GM12801 (cell line): ENCODE measurements at regions not wholly inside any gene's neighbourhood (a gene's known extent, or its start where the extent isn't known, plus 50 kb on each side); places are given as distances from the start of the nearest gene placed in this dataset.

Source experiments
- CTCF ChIP-seq: IDR thresholded peaks from one replicate; pipeline ENCODE4 v1.5.1; 2011; ENCODE audit warnings: control low read depth; ENCODE audit not compliant: insufficient read length; ENCODE audit errors: extremely low read depth

- TF ChIP-seq CTCF = no peak
Measured at GRCh38 chr1:38779491-38779890, 80.1 kb downstream of the RRAGC start.

- no peak for TF ChIP-seq CTCF
Measured at GRCh38 chr1:38778521-38778920, 81.1 kb downstream of the RRAGC start.

GRCh38 chr1:38778051-38778450, 81.5 kb downstream of the RRAGC start:
- no peak for TF ChIP-seq CTCF

- no peak for TF ChIP-seq CTCF
Measured at GRCh38 chr1:38777464-38777957, 82.1 kb downstream of the RRAGC start.

GRCh38 chr1:38776466-38777065, 83.0 kb downstream of the RRAGC start:
- no peak for TF ChIP-seq CTCF

GRCh38 chr1:38775175-38775845, 84.3 kb downstream of the RRAGC start:
- TF ChIP-seq CTCF = no peak

- TF ChIP-seq CTCF = no peak
Measured at GRCh38 chr1:38773483-38773882, 86.1 kb downstream of the RRAGC start.
